ENCODE measurements at regions not wholly inside any gene's neighbourhood (a gene's known extent, or its start where the extent isn't known, plus 50 kb on each side); places are given as distances from the start of the nearest gene placed in this dataset.

- Histone ChIP-seq H3K4me3 (ENCODE audit: low read length) (no peak overlapping the region), H3K4me1 (ENCODE audit: control insufficient read depth, insufficient read depth, low read length) (no peaks in the 10 kb centered on the region), H3K9ac (ENCODE audit: low read length) (no peak overlapping the region), H3K27me3 (ENCODE audit: control insufficient read depth, insufficient read depth, low read length) (no peaks in the 10 kb centered on the region), H3K36me3 (ENCODE audit: control insufficient read depth, insufficient read depth, low read length) (no peaks in the 10 kb centered on the region), H3K9me3 (ENCODE audit: control insufficient read depth, low read length) (no peaks in the 10 kb centered on the region)
These were observed 134.2 kb downstream of the CDCA7 start for GRCh38 chr2:173488861-173489260.

- Histone ChIP-seq H3K9ac (ENCODE audit: low read length) (no peak overlapping the region), H3K27me3 (ENCODE audit: control insufficient read depth, insufficient read depth, low read length) (no peaks in the 10 kb centered on the region), H3K9me3 (ENCODE audit: control insufficient read depth, low read length) (no peaks in the 10 kb centered on the region), H3K36me3 (ENCODE audit: control insufficient read depth, insufficient read depth, low read length) (no peaks in the 10 kb centered on the region), H3K4me1 (ENCODE audit: control insufficient read depth, insufficient read depth, low read length) (no peaks in the 10 kb centered on the region), H3K4me3 (ENCODE audit: low read length) (no peak overlapping the region)
These were observed 136.7 kb downstream of the CDCA7 start for GRCh38 chr2:173491418-173491817.

- H3K4me1 ChIP-seq (ENCODE audit: control insufficient read depth, insufficient read depth, low read length) = no peaks in the 10 kb centered on the region
- H3K9me3 ChIP-seq (ENCODE audit: control insufficient read depth, low read length) = no peaks in the 10 kb centered on the region
- no peak overlapping the region for H3K4me3 ChIP-seq (ENCODE audit: low read length)
- H3K27me3 ChIP-seq (ENCODE audit: control insufficient read depth, insufficient read depth, low read length) = no peaks in the 10 kb centered on the region
- H3K36me3 ChIP-seq (ENCODE audit: control insufficient read depth, insufficient read depth, low read length) = no peaks in the 10 kb centered on the region
- H3K9ac ChIP-seq (ENCODE audit: low read length) = no peak overlapping the region
These were observed 139.2 kb downstream of the CDCA7 start for GRCh38 chr2:173493874-173494273.

- no peaks in the 10 kb centered on the region for H3K27me3 ChIP-seq (ENCODE audit: control insufficient read depth, insufficient read depth, low read length)
- no peaks in the 10 kb centered on the region for H3K9me3 ChIP-seq (ENCODE audit: control insufficient read depth, low read length)
- H3K4me3 ChIP-seq (ENCODE audit: low read length) = no peak overlapping the region
- no peaks in the 10 kb centered on the region for H3K36me3 ChIP-seq (ENCODE audit: control insufficient read depth, insufficient read depth, low read length)
- H3K4me1 ChIP-seq (ENCODE audit: control insufficient read depth, insufficient read depth, low read length) = no peaks in the 10 kb centered on the region
- H3K9ac ChIP-seq (ENCODE audit: low read length) = no peak overlapping the region
These were observed 142.1 kb downstream of the CDCA7 start for GRCh38 chr2:173496746-173497145.

- Histone ChIP-seq H3K4me1 (ENCODE audit: control insufficient read depth, insufficient read depth, low read length) (no peaks in the 10 kb centered on the region), H3K36me3 (ENCODE audit: control insufficient read depth, insufficient read depth, low read length) (no peaks in the 10 kb centered on the region), H3K4me3 (ENCODE audit: low read length) (no peak overlapping the region), H3K9ac (ENCODE audit: low read length) (no peak overlapping the region), H3K9me3 (ENCODE audit: control insufficient read depth, low read length) (no peaks in the 10 kb centered on the region), H3K27me3 (ENCODE audit: control insufficient read depth, insufficient read depth, low read length) (no peaks in the 10 kb centered on the region)
These were observed 146.3 kb downstream of the CDCA7 start for GRCh38 chr2:173500953-173501352.

GRCh38 chr2:173502296-173502695 lies 147.6 kb downstream of the CDCA7 start:
- Histone ChIP-seq H3K9me3 (ENCODE audit: control insufficient read depth, low read length) (no peaks in the 10 kb centered on the region), H3K4me3 (ENCODE audit: low read length) (no peak overlapping the region), H3K4me1 (ENCODE audit: control insufficient read depth, insufficient read depth, low read length) (no peaks in the 10 kb centered on the region)

GRCh38 chr2:173511357-173511756 lies 156.7 kb downstream of the CDCA7 start:
- Histone ChIP-seq H3K4me3 (ENCODE audit: low read length) (no peak overlapping the region), H3K4me1 (ENCODE audit: control insufficient read depth, insufficient read depth, low read length) (no peaks in the 10 kb centered on the region), H3K9me3 (ENCODE audit: control insufficient read depth, low read length) (no peaks in the 10 kb centered on the region)

More at GRCh38 chr2:173502296-173502695, 147.6 kb downstream of the CDCA7 start:
- Histone ChIP-seq H3K9ac (ENCODE audit: low read length) (no peak overlapping the region), H3K27me3 (ENCODE audit: control insufficient read depth, insufficient read depth, low read length) (no peaks in the 10 kb centered on the region), H3K36me3 (ENCODE audit: control insufficient read depth, insufficient read depth, low read length) (no peaks in the 10 kb centered on the region)

GRCh38 chr2:173511942-173512341 lies 157.3 kb downstream of the CDCA7 start:
- Histone ChIP-seq H3K36me3 (ENCODE audit: control insufficient read depth, insufficient read depth, low read length) (no peaks in the 10 kb centered on the region), H3K4me3 (ENCODE audit: low read length) (no peak overlapping the region), H3K9me3 (ENCODE audit: control insufficient read depth, low read length) (no peaks in the 10 kb centered on the region), H3K4me1 (ENCODE audit: control insufficient read depth, insufficient read depth, low read length) (no peaks in the 10 kb centered on the region), H3K27me3 (ENCODE audit: control insufficient read depth, insufficient read depth, low read length) (no peaks in the 10 kb centered on the region), H3K9ac (ENCODE audit: low read length) (no peak overlapping the region)

More at GRCh38 chr2:173511357-173511756, 156.7 kb downstream of the CDCA7 start:
- no peak overlapping the region for H3K9ac ChIP-seq (ENCODE audit: low read length)
- no peaks in the 10 kb centered on the region for H3K36me3 ChIP-seq (ENCODE audit: control insufficient read depth, insufficient read depth, low read length)
- H3K27me3 ChIP-seq (ENCODE audit: control insufficient read depth, insufficient read depth, low read length) = no peaks in the 10 kb centered on the region

GRCh38 chr2:173513107-173513727 lies 158.5 kb downstream of the CDCA7 start:
- Histone ChIP-seq H3K4me3 (ENCODE audit: low read length) (no peak overlapping the region), H3K9ac (ENCODE audit: low read length) (no peak overlapping the region), H3K4me1 (ENCODE audit: control insufficient read depth, insufficient read depth, low read length) (no peaks in the 10 kb centered on the region), H3K27me3 (ENCODE audit: control insufficient read depth, insufficient read depth, low read length) (no peaks in the 10 kb centered on the region), H3K9me3 (ENCODE audit: control insufficient read depth, low read length) (no peaks in the 10 kb centered on the region), H3K36me3 (ENCODE audit: control insufficient read depth, insufficient read depth, low read length) (no peaks in the 10 kb centered on the region)

GRCh38 chr2:173520918-173521317 lies 166.2 kb downstream of the CDCA7 start:
- no peaks in the 10 kb centered on the region for H3K27me3 ChIP-seq (ENCODE audit: control insufficient read depth, insufficient read depth, low read length)
- no peaks in the 10 kb centered on the region for H3K9me3 ChIP-seq (ENCODE audit: control insufficient read depth, low read length)
- no peak overlapping the region for H3K9ac ChIP-seq (ENCODE audit: low read length)
- no peak overlapping the region for H3K4me3 ChIP-seq (ENCODE audit: low read length)
- no peaks in the 10 kb centered on the region for H3K36me3 ChIP-seq (ENCODE audit: control insufficient read depth, insufficient read depth, low read length)
- no peaks in the 10 kb centered on the region for H3K4me1 ChIP-seq (ENCODE audit: control insufficient read depth, insufficient read depth, low read length)

- Histone ChIP-seq H3K36me3 (ENCODE audit: control insufficient read depth, insufficient read depth, low read length) (no peaks in the 10 kb centered on the region), H3K9me3 (ENCODE audit: control insufficient read depth, low read length) (no peaks in the 10 kb centered on the region), H3K27me3 (ENCODE audit: control insufficient read depth, insufficient read depth, low read length) (no peaks in the 10 kb centered on the region), H3K4me3 (ENCODE audit: low read length) (no peak overlapping the region), H3K4me1 (ENCODE audit: control insufficient read depth, insufficient read depth, low read length) (no peaks in the 10 kb centered on the region), H3K9ac (ENCODE audit: low read length) (no peak overlapping the region)
These were observed 166.9 kb downstream of the CDCA7 start for GRCh38 chr2:173521450-173522192.

- H3K9me3 ChIP-seq (ENCODE audit: control insufficient read depth, low read length) = no peaks in the 10 kb centered on the region
These were observed 168.8 kb downstream of the CDCA7 start for GRCh38 chr2:173523497-173523896.

More at GRCh38 chr2:173523497-173523896, 168.8 kb downstream of the CDCA7 start:
- no peak overlapping the region for H3K9ac ChIP-seq (ENCODE audit: low read length)
- H3K4me1 ChIP-seq (ENCODE audit: control insufficient read depth, insufficient read depth, low read length) = no peaks in the 10 kb centered on the region
- no peak overlapping the region for H3K4me3 ChIP-seq (ENCODE audit: low read length)
- no peaks in the 10 kb centered on the region for H3K36me3 ChIP-seq (ENCODE audit: control insufficient read depth, insufficient read depth, low read length)
- H3K27me3 ChIP-seq (ENCODE audit: control insufficient read depth, insufficient read depth, low read length) = no peaks in the 10 kb centered on the region

All from mucosa of stomach (tissue), 1 donor.